ENCODE measurements at regions not wholly inside any gene's neighbourhood (a gene's known extent, or its start where the extent isn't known, plus 50 kb on each side); places are given as distances from the start of the nearest gene placed in this dataset.

- DNase-seq, result peak; percentile 68
These were observed 55.8 kb upstream of the SHC3 start for GRCh38 chr9:89234205-89235067.

- no peak for DNase-seq
These were observed 58.4 kb upstream of the SHC3 start for GRCh38 chr9:89236955-89237573.

GRCh38 chr9:89238424-89238823, 59.8 kb upstream of the SHC3 start:
- DNase-seq, result no peak

DNA sequence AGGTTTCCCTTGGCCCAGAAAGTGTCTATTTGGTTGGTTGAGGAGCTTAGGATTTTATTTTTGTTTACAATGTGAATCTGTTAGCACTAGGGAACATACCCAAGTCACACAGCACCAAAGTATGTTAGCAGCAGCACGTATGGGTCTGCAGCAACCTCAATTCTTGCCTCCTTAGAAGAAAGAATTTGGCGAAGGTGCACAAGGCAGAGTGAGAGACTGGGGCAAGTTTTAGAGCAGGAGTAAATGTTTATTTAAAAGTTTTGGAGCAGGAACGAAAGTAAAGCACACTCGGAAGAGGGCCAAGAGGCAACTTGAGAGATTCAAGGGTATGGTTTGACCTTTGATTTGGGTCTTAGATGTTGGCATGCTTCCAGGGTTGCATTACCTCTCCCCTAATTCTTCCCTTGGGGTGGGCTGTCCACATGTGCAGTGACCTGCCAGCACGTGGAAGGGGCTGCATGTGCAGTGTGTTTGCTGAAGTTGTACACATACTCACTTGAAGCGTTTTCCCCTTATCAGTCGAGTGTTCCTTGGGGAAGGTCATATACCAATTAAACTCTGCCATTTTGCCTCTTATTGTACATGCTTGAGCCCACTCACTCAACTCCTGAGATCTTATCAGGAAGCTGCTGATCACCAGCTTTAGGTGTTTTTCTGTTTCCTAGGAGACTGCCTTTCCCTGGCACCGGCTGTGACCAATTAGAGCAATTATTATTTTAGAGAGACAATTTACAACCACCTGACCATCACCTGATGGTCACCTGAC, 64.9 kb upstream of the SHC3 start:
- DNase-seq, result no peak

- DNase-seq, result no peak
These were observed 64.2 kb upstream of the CKS2 start for GRCh38 chr9:89246840-89247239.

- no peak for DNase-seq
These were observed 63.3 kb upstream of the CKS2 start for GRCh38 chr9:89247431-89248353.

GRCh38 chr9:89249001-89249400, 62.0 kb upstream of the CKS2 start:
- DNase-seq, result no peak

GRCh38 chr9:89252651-89253267, 58.2 kb upstream of the CKS2 start:
- no peak for DNase-seq

DNA sequence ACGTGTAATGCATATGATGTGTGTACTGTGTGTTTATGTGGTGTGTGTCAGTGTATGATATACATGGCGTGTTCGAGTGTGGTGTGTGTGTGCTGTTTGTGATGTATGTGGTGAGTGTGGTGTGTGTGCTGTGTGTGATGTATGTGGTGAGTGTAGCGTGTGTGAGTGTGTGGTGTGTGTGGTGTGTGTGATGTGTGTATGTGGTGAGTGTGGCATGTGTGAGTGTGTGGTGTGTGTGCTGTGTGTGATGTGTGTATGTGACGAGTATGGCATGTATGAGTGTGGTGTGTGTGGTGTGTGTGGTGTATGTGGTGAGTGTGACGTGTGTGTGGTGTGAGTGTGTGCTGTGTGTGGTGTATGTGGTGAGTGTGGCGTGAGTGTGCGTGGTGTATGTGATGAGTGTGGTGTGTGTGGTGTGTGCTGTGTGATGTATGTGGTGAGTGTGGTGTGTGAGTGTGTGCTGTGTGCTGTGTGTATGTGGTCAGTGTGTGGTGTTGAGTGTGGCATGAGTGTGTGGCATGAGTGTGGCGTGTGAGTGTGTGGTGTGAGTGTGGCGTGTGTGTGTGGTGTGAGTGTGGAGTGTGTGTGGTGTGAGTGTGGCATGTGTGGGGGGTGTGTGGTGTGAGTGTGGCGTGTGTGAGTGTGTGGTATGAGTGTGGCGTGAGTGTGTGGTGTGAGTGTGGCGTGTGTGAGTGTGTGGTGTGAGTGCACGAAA, 56.8 kb upstream of the CKS2 start:
- no peak for DNase-seq

GRCh38 chr9:89254773-89255125, 56.2 kb upstream of the CKS2 start:
- no peak for DNase-seq

GRCh38 chr9:89256225-89256624, 54.8 kb upstream of the CKS2 start:
- no peak for DNase-seq

DNA sequence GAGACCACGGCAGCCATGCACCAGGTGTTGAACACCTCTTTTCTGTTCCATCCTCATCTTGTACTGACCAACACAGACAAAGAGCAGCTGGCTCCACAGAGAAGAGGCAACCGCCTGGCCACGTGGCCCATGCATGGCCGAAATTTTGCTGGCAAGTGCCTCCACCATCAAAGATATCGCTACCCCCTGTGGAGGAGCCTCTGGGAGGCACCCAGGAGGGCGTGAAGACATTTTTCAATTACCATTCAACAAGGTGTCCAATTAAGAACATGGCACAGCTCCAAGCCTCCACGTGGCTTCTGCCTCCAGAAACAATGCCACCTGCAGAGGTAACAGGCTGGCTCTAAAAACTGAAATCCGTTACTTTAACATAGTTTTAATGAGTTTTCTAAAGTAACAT, 54.4 kb upstream of the CKS2 start:
- DNase-seq, result no peak

- DNase-seq, result no peak
These were observed 50.5 kb upstream of the CKS2 start for GRCh38 chr9:89260525-89260924.

Data from activated CD8-positive, alpha-beta memory T cell treated with anti-CD3 and anti-CD28 coated beads for 24 hours (primary cell).